Esophagus squamous epithelium (tissue), 5 donors: ENCODE measurements at regions not wholly inside any gene's neighbourhood (a gene's known extent, or its start where the extent isn't known, plus 50 kb on each side); places are given as distances from the start of the nearest gene placed in this dataset.

Experiments used
- DNase-seq: peaks from one replicate; lab custom pipeline; 2025; lab: John Stamatoyannopoulos, UW
- H3K27ac ChIP-seq, 4 donors: fragments of 200-600 bp; sonication (generic); one replicate each; pipeline ENCODE4 v1.5.1; 2016 to 2019; ENCODE audit warnings: mild to moderate bottlenecking in 1 of 4
- H3K27me3 ChIP-seq, 4 donors: fragments of 200-600 bp; sonication (generic); 1 replicate in 3 of 4; 2 replicates in 1 of 4; pipeline versions ENCODE4 v1.5.1 to v1.6.0; 2017 to 2021; ENCODE audit warnings: antibody characterized with exemption in 1 of 4
- H3K36me3 ChIP-seq, 3 donors: fragments of 200-600 bp; sonication (generic); one replicate each; pipeline ENCODE4 v1.5.1; 2016 to 2019
- H3K4me1 ChIP-seq, 3 donors: fragments of 200-600 bp; sonication (generic); one replicate each; pipeline ENCODE4 v1.5.1; 2017 to 2019
- H3K4me3 ChIP-seq, 4 donors: fragments of 200-600 bp; sonication (generic); 1 replicate in 3 of 4; 2 replicates in 1 of 4; pipeline ENCODE4 v1.5.1; 2016 to 2019; ENCODE audit warnings: mild to moderate bottlenecking in 2 of 4, moderate library complexity in 1 of 4
- H3K9me3 ChIP-seq, 3 donors: fragments of 200-600 bp; sonication (generic); one replicate each; pipeline ENCODE4 v1.5.1; 2016 to 2019
- CTCF ChIP-seq, 6 experiments: fragments of 450-650 bp in 4 of 6; fragments of 200-600 bp in 2 of 6; sonication (generic) in 2 of 6; IDR thresholded peaks; one replicate each; pipeline ENCODE4 v1.5.1; 2016 to 2019; ENCODE audit warnings: antibody characterized with exemption in 6 of 6, mild to moderate bottlenecking in 4 of 6, moderate library complexity in 4 of 6
- POLR2A ChIP-seq, 4 donors: fragments of 450-650 bp; IDR thresholded peaks; one replicate each; pipeline ENCODE4 v1.6.1; 2017; ENCODE audit warnings: antibody characterized with exemption in 4 of 4, mild to moderate bottlenecking in 4 of 4, moderate library complexity in 3 of 4
- WGBS, 2 donors: methylation state at CpG; one replicate each; pipeline ENCODE4 v1.1.5; 2018; 5-methylcytosine and 5-hydroxymethylcytosine counted together
- intact Hi-C: fragments of 100-400 bp; cut with DNase I; formaldehyde crosslinking; loops from one replicate; pipeline ENCODE4 v1.15.0; 2022
- donor health status: DM: yes; HTN: yes; CAD: no.

GRCh38 chr13:81686877-81687276, 1346.0 kb upstream of the SPRY2 start:
- 24 to 43% methylated on average over 2 of the region's 2 CpGs for WGBS, 2 donors

GRCh38 chr13:81683521-81683920, 1342.6 kb upstream of the SPRY2 start:
- H3K4me1 ChIP-seq = no peaks in the 10 kb centered on the region
- TF ChIP-seq POLR2A (IDR thresholded peaks at IDR 0.05) = no peak
- TF ChIP-seq CTCF (IDR thresholded peaks at IDR 0.05) = no peak
- H3K9me3 ChIP-seq = no peaks in the 10 kb centered on the region
- DNase-seq = no peak
- no peaks in the 10 kb centered on the region for H3K27me3 ChIP-seq
- intact Hi-C loops = no loop called here
- 65 to 68% methylated on average over 4 of the region's 4 CpGs for WGBS, 2 donors
- H3K27ac ChIP-seq = no peak overlapping the region
- H3K4me3 ChIP-seq = no peak overlapping the region
- no peaks in the 10 kb centered on the region for H3K36me3 ChIP-seq

More at GRCh38 chr13:81686877-81687276, 1346.0 kb upstream of the SPRY2 start:
- intact Hi-C loops = no loop called here
- H3K27ac ChIP-seq = no peak overlapping the region
- DNase-seq = no peak
- H3K9me3 ChIP-seq = no peaks in the 10 kb centered on the region
- TF ChIP-seq CTCF (IDR thresholded peaks at IDR 0.05) (no peak), POLR2A (IDR thresholded peaks at IDR 0.05) (no peak)
- no peaks in the 10 kb centered on the region for H3K27me3 ChIP-seq
- no peaks in the 10 kb centered on the region for H3K36me3 ChIP-seq
- no peaks in the 10 kb centered on the region for H3K4me1 ChIP-seq
- no peak overlapping the region for H3K4me3 ChIP-seq

- no peaks in the 10 kb centered on the region for H3K4me1 ChIP-seq
- 75 to 84% methylated on average over 2 of the region's 2 CpGs for WGBS, 2 donors
Measured at GRCh38 chr13:81682081-81682630, 1341.2 kb upstream of the SPRY2 start.

GRCh38 chr13:81677857-81678256, 1336.9 kb upstream of the SPRY2 start:
- Histone ChIP-seq H3K4me1 (no peaks in the 10 kb centered on the region), H3K4me3 (no peak overlapping the region), H3K27ac (no peak overlapping the region), H3K9me3 (no peaks in the 10 kb centered on the region), H3K27me3 (no peaks in the 10 kb centered on the region), H3K36me3 (no peaks in the 10 kb centered on the region)
- 57% methylated on average over 2 of the region's 2 CpGs for WGBS, 2 donors
- intact Hi-C loops = no loop called here
- no peak for DNase-seq
- no peak for TF ChIP-seq POLR2A (IDR thresholded peaks at IDR 0.05)
- no peak for TF ChIP-seq CTCF (IDR thresholded peaks at IDR 0.05)

More at GRCh38 chr13:81682081-81682630, 1341.2 kb upstream of the SPRY2 start:
- Histone ChIP-seq H3K27me3 (no peaks in the 10 kb centered on the region), H3K27ac (no peak overlapping the region), H3K4me3 (no peak overlapping the region), H3K9me3 (no peaks in the 10 kb centered on the region), H3K36me3 (no peaks in the 10 kb centered on the region)
- intact Hi-C loops = no loop called here
- DNase-seq = no peak
- TF ChIP-seq POLR2A (IDR thresholded peaks at IDR 0.05) (no peak), CTCF (IDR thresholded peaks at IDR 0.05) (no peak)

GRCh38 chr13:81676008-81676407, 1335.1 kb upstream of the SPRY2 start:
- Histone ChIP-seq H3K9me3 (no peaks in the 10 kb centered on the region), H3K27ac (no peak overlapping the region), H3K4me3 (no peak overlapping the region), H3K4me1 (no peaks in the 10 kb centered on the region), H3K36me3 (no peaks in the 10 kb centered on the region), H3K27me3 (no peaks in the 10 kb centered on the region)
- no peak for DNase-seq
- intact Hi-C loops = no loop called here
- 84 to 88% methylated on average over 10 to 11 of the region's 11 CpGs for whole genome bisulfite sequencing, 2 donors
- TF ChIP-seq POLR2A (IDR thresholded peaks at IDR 0.05) (no peak), CTCF (IDR thresholded peaks at IDR 0.05) (no peak)
